Panc1 (cell line): ENCODE measurements at regions not wholly inside any gene's neighbourhood (a gene's known extent, or its start where the extent isn't known, plus 50 kb on each side); places are given as distances from the start of the nearest gene placed in this dataset.

Experiments
- ATAC-seq: fragments of 200-7000 bp; cut with Tn5 transposase; 2 replicates; pipeline ENCODE4 v1.9.1; 2020; ENCODE audit warnings: mild to moderate bottlenecking, moderate library complexity
- BruUV-seq: library from RNA; stranded (reverse); fragments of 400-500 nt; replicated peaks from 2 replicates; lab custom pipeline; 2021; lab: Mats Ljungman, UMichigan
- CTCF ChIA-PET: fragments of 300-600 bp; sonication (Branson Sonifier 250); formaldehyde crosslinking; loops from one replicate; lab custom pipeline; 2022; ENCODE audit warnings: antibody characterized with exemption; lab: Charles Lee
- POLR2A ChIA-PET: fragments of 300-600 bp; sonication (Branson Sonifier 250); formaldehyde crosslinking; loops from one replicate; lab custom pipeline; 2022; ENCODE audit warnings: antibody characterized with exemption; lab: Charles Lee
- DNase-seq: peaks from one replicate; pipeline ENCODE4 v3.0.0-alpha.2; 2010; ENCODE audit warnings: low read depth, low spot score
- H3K27ac ChIP-seq: 2 replicates; pipeline ENCODE4 v1.5.1; 2011; ENCODE audit warnings: mild to moderate bottlenecking, low read length, inconsistent platforms
- H3K27me3 ChIP-seq: fragments of 200-500 bp; sonication (Bioruptor generic); 2 replicates; pipeline ENCODE4 v1.6.0; 2014; ENCODE audit warnings: low read length, inconsistent platforms; ENCODE audit not compliant: control insufficient read depth, insufficient read depth
- H3K36me3 ChIP-seq: fragments of 200-500 bp; sonication (Bioruptor generic); 2 replicates; pipeline ENCODE4 v1.5.1; 2014; ENCODE audit warnings: inconsistent platforms, mild to moderate bottlenecking, low read length, moderate library complexity; ENCODE audit not compliant: control insufficient read depth, insufficient read depth
- H3K4me1 ChIP-seq: 2 replicates; pipeline ENCODE4 v1.5.1; 2011; ENCODE audit warnings: inconsistent platforms, mild to moderate bottlenecking, low read length, moderate library complexity; ENCODE audit not compliant: control insufficient read depth, insufficient read depth
- H3K4me3 ChIP-seq, 2 experiments: 2 replicates each; pipeline ENCODE4 v1.5.1; 2011 to 2012; ENCODE audit warnings: low read depth in 2 of 2, low read length in 2 of 2, mild to moderate bottlenecking in 2 of 2, inconsistent platforms in 1 of 2, moderate library complexity in 1 of 2
- H3K9me3 ChIP-seq: fragments of 200-500 bp; sonication (Bioruptor generic); 2 replicates; pipeline ENCODE4 v1.5.1; 2014; ENCODE audit warnings: low read depth, mild to moderate bottlenecking, inconsistent platforms, low read length, moderate library complexity; ENCODE audit not compliant: control insufficient read depth, insufficient read depth
- CTCF ChIP-seq: fragments of 450-650 bp; IDR thresholded peaks from 2 replicates; pipeline ENCODE4 v1.5.1; 2017; ENCODE audit warnings: mild to moderate bottlenecking
- POLR2AphosphoS5 ChIP-seq: IDR thresholded peaks from 2 replicates; pipeline ENCODE4 v1.6.1; 2012; ENCODE audit warnings: mild to moderate bottlenecking, low read depth, low read length, moderate library complexity
- REST ChIP-seq, 2 experiments: IDR thresholded peaks; 2 replicates each; pipeline ENCODE4 v1.6.1; 2011 to 2012; ENCODE audit warnings: low read depth in 2 of 2, control low read depth in 1 of 2, low read length in 1 of 2, mild to moderate bottlenecking in 1 of 2, moderate library complexity in 1 of 2; ENCODE audit not compliant: insufficient read depth in 1 of 2
- SIN3A ChIP-seq: IDR thresholded peaks from 2 replicates; pipeline ENCODE4 v1.6.1; 2012; ENCODE audit warnings: low read depth, mild to moderate bottlenecking, low read length, moderate library complexity, borderline replicate concordance; ENCODE audit not compliant: insufficient read depth
- TCF7L2 ChIP-seq: IDR thresholded peaks from 2 replicates; pipeline ENCODE4 v1.6.1; 2011; ENCODE audit warnings: mild to moderate bottlenecking, low read depth, low read length, inconsistent platforms
- in situ Hi-C: cut with HindIII; loops from 2 replicates; pipeline ENCODE4 v1.10.0; 2016; ENCODE audit warnings: low sequenced_read_pairs, low pct_unique_long_range_greater_than_20kb
- intact Hi-C: fragments of 100-400 bp; cut with micrococcal nuclease; formaldehyde crosslinking; loops from one replicate; pipeline ENCODE4 v1.10.0; 2022; ENCODE audit not compliant: unreplicated experiment

- Histone ChIP-seq H3K9me3 (no peaks in the 10 kb centered on the region), H3K4me1 (peaks cover 14% of the 10 kb centered on the region), H3K36me3 (no peaks in the 10 kb centered on the region), H3K27me3 (no peaks in the 10 kb centered on the region), H3K4me3 (no peak overlapping the region), H3K27ac (no peak overlapping the region)
- ChIA-PET POLR2A (no interaction called here), CTCF (no interaction called here)
- in situ Hi-C loops (no loop called here), intact Hi-C loops (no loop called here)
- TF ChIP-seq POLR2AphosphoS5 (no peak), REST (IDR thresholded peaks at IDR 0.05; ENCODE audit: insufficient read depth in 1 of 2, low read depth in 2 of 2, low read length in 1 of 2) (no peak), SIN3A (no peak), CTCF (no peak), TCF7L2 (no peak)
- no TSS peak for BruUV-seq
- DNase-seq = no peak
- no peak for ATAC-seq
Measured at GRCh38 chr20:17878912-17879602, 89.5 kb downstream of the SNX5 start.

- BruUV-seq = no TSS peak
- H3K4me3 ChIP-seq = no peak overlapping the region
- no peaks in the 10 kb centered on the region for H3K27me3 ChIP-seq
- DNase-seq (no peak), ATAC-seq (no peak)
- ChIA-PET POLR2A (no interaction called here), CTCF (no interaction called here)
- in situ Hi-C loops = no loop called here
- no peak for TF ChIP-seq SIN3A
- H3K36me3 ChIP-seq = no peaks in the 10 kb centered on the region
- no peak overlapping the region for H3K27ac ChIP-seq
- peaks cover 14% of the 10 kb centered on the region for H3K4me1 ChIP-seq
- no peaks in the 10 kb centered on the region for H3K9me3 ChIP-seq
- intact Hi-C loops = no loop called here
Measured at GRCh38 chr20:17878069-17878911, 90.3 kb downstream of the SNX5 start.

GRCh38 chr20:17875981-17876385, 92.6 kb downstream of the SNX5 start:
- H3K4me3 ChIP-seq = no peak overlapping the region
- BruUV-seq = no TSS peak
- ChIA-PET POLR2A (no interaction called here), CTCF (no interaction called here)
- intact Hi-C loops (no loop called here), in situ Hi-C loops (no loop called here)
- no peaks in the 10 kb centered on the region for H3K36me3 ChIP-seq
- no peak for ATAC-seq
- no peaks in the 10 kb centered on the region for H3K9me3 ChIP-seq
- no peak for DNase-seq
- H3K4me1 ChIP-seq = no peaks in the 10 kb centered on the region
- H3K27me3 ChIP-seq = no peaks in the 10 kb centered on the region
- H3K27ac ChIP-seq = no peak overlapping the region
- TF ChIP-seq CTCF (no peak), TCF7L2 (no peak), POLR2AphosphoS5 (no peak), REST (IDR thresholded peaks at IDR 0.05; ENCODE audit: insufficient read depth in 1 of 2, low read depth in 2 of 2, low read length in 1 of 2) (no peak), SIN3A (no peak)
